IMR-90 (cell line): ENCODE measurements at regions not wholly inside any gene's neighbourhood (a gene's known extent, or its start where the extent isn't known, plus 50 kb on each side); places are given as distances from the start of the nearest gene placed in this dataset.

Experiments used
- ATAC-seq: fragments of 200-7000 bp; cut with Tn5 transposase; 2 replicates; pipeline ENCODE4 v1.9.1; 2020; ENCODE audit warnings: low read depth, mild to moderate bottlenecking, moderate library complexity
- BruUV-seq: library from RNA; stranded (reverse); fragments of 400-500 nt; replicated peaks from 2 replicates; lab custom pipeline; 2021; lab: Mats Ljungman, UMichigan
- CTCF ChIA-PET: fragments of 300-600 bp; formaldehyde crosslinking; extraction: SDS; loops from one replicate; lab custom pipeline; 2021; ENCODE audit warnings: antibody characterized with exemption; lab: Yijun Ruan, JAX
- POLR2A ChIA-PET: fragments of 300-600 bp; sonication (Branson Sonifier 250); formaldehyde crosslinking; loops from one replicate; lab custom pipeline; 2022; ENCODE audit warnings: antibody characterized with exemption; ENCODE audit not compliant: unreplicated experiment; lab: Charles Lee
- DNase-seq: peaks from one replicate; pipeline ENCODE4 v3.0.0; 2013
- H2AFZ ChIP-seq: replicated peaks from 2 replicates; pipeline ENCODE3; 2013; ENCODE audit warnings: low read length, mild to moderate bottlenecking; ENCODE audit not compliant: poor library complexity
- H2AK5ac ChIP-seq: 2 replicates; pipeline ENCODE4 v1.6.1; 2013; ENCODE audit warnings: low read depth, low read length, inconsistent platforms
- H2AK9ac ChIP-seq: replicated peaks from 2 replicates; pipeline ENCODE3; 2013; ENCODE audit warnings: mild to moderate bottlenecking, low read depth, low read length, moderate library complexity; ENCODE audit not compliant: poor library complexity
- H2BK120ac ChIP-seq: 2 replicates; pipeline ENCODE4 v1.6.1; 2013; ENCODE audit warnings: low read depth, low read length, inconsistent platforms
- H2BK15ac ChIP-seq: 3 replicates; pipeline ENCODE4 v1.6.1; 2013; ENCODE audit warnings: low read depth, low read length, inconsistent platforms
- H2BK20ac ChIP-seq: 2 replicates; pipeline ENCODE4 v1.6.1; 2013; ENCODE audit warnings: low read depth, mild to moderate bottlenecking, inconsistent platforms, low read length, moderate library complexity
- H2BK5ac ChIP-seq: 2 replicates; pipeline ENCODE4 v1.6.1; 2013; ENCODE audit warnings: mild to moderate bottlenecking, low read depth, low read length, inconsistent platforms; ENCODE audit not compliant: poor library complexity, severe bottlenecking
- H3K14ac ChIP-seq: replicated peaks from 2 replicates; pipeline ENCODE4 v1.6.1; 2013; ENCODE audit warnings: low read depth, low read length, inconsistent platforms
- H3K18ac ChIP-seq: 2 replicates; pipeline ENCODE4 v1.6.1; 2013; ENCODE audit warnings: low read depth, low read length, control low read depth
- H3K23ac ChIP-seq: 2 replicates; pipeline ENCODE4 v1.6.1; 2013; ENCODE audit warnings: low read depth, low read length, inconsistent platforms
- H3K27ac ChIP-seq: 2 replicates; pipeline ENCODE4 v1.5.1; 2013; ENCODE audit warnings: mild to moderate bottlenecking, control low read depth, low read length; ENCODE audit not compliant: insufficient read depth
- H3K27me3 ChIP-seq: 2 replicates; pipeline ENCODE4 v1.6.1; 2013; ENCODE audit warnings: low read length; ENCODE audit not compliant: control insufficient read depth, insufficient read depth
- H3K36me3 ChIP-seq: 2 replicates; pipeline ENCODE4 v1.6.1; 2013; ENCODE audit warnings: low read length, mixed read lengths; ENCODE audit not compliant: control insufficient read depth, insufficient read depth
- H3K4ac ChIP-seq: 2 replicates; pipeline ENCODE4 v1.6.1; 2013; ENCODE audit warnings: low read depth, low read length, inconsistent platforms
- H3K4me1 ChIP-seq: 2 replicates; pipeline ENCODE4 v1.6.1; 2013; ENCODE audit warnings: low read length, mixed read lengths; ENCODE audit not compliant: control insufficient read depth, insufficient read depth
- H3K4me2 ChIP-seq: 2 replicates; pipeline ENCODE4 v1.6.1; 2013; ENCODE audit warnings: low read depth, mild to moderate bottlenecking, control low read depth, low read length, moderate library complexity
- H3K4me3 ChIP-seq: 2 replicates; pipeline ENCODE4 v1.5.1; 2013; ENCODE audit warnings: low read depth, mild to moderate bottlenecking, control low read depth, low read length, moderate library complexity; ENCODE audit not compliant: insufficient read depth
- H3K56ac ChIP-seq: 2 replicates; pipeline ENCODE4 v1.6.1; 2013; ENCODE audit warnings: low read length, inconsistent platforms; ENCODE audit not compliant: insufficient read depth; ENCODE audit errors: extremely low read depth
- H3K79me1 ChIP-seq, 2 experiments: 2 replicates each; pipeline ENCODE4 v1.6.1; 2013; ENCODE audit warnings: low read length in 2 of 2, inconsistent platforms in 1 of 2, low read depth in 1 of 2
- H3K9ac ChIP-seq: 2 replicates; pipeline ENCODE4 v1.6.1; 2013; ENCODE audit warnings: low read depth, low read length, control low read depth
- H3K9me1 ChIP-seq: 2 replicates; pipeline ENCODE4 v1.6.1; 2013; ENCODE audit warnings: low read length, inconsistent platforms; ENCODE audit not compliant: insufficient read depth
- H3K9me3 ChIP-seq: 2 replicates; pipeline ENCODE4 v1.6.1; 2013; ENCODE audit warnings: low read length; ENCODE audit not compliant: control insufficient read depth, insufficient read depth
- H4K20me1 ChIP-seq: 2 replicates; pipeline ENCODE4 v1.6.1; 2013; ENCODE audit warnings: low read length, inconsistent platforms; ENCODE audit not compliant: insufficient read depth
- H4K5ac ChIP-seq: 2 replicates; pipeline ENCODE4 v1.6.1; 2013; ENCODE audit warnings: mild to moderate bottlenecking, low read depth, low read length, control low read depth
- H4K8ac ChIP-seq, 2 experiments: 2 replicates each; pipeline ENCODE4 v1.6.1; 2013; ENCODE audit warnings: low read depth in 2 of 2, low read length in 2 of 2, control low read depth in 1 of 2, inconsistent platforms in 1 of 2
- H4K91ac ChIP-seq: 2 replicates; pipeline ENCODE4 v1.6.1; 2013; ENCODE audit warnings: low read depth, low read length, inconsistent platforms; ENCODE audit not compliant: insufficient read depth
- CEBPB ChIP-seq: IDR thresholded peaks from 2 replicates; pipeline ENCODE4 v1.6.1; 2012; ENCODE audit warnings: low read depth, low read length, improper control_type of control experiment
- CHD1 ChIP-seq: IDR thresholded peaks from 2 replicates; pipeline ENCODE4 v1.6.1; 2012; ENCODE audit warnings: low read depth, low read length, improper control_type of control experiment
- ELK1 ChIP-seq: fragments of 150-350 bp; IDR thresholded peaks from 2 replicates; pipeline ENCODE4 v1.6.1; 2016; ENCODE audit warnings: low read depth, mild to moderate bottlenecking, low read length, moderate library complexity, borderline replicate concordance
- FOS ChIP-seq: fragments of 150-350 bp; IDR thresholded peaks from 2 replicates; pipeline ENCODE4 v1.6.1; 2016; ENCODE audit warnings: low read depth, low read length
- MAFK ChIP-seq: IDR thresholded peaks from 2 replicates; pipeline ENCODE4 v1.6.1; 2012; ENCODE audit warnings: low read depth, low read length, improper control_type of control experiment
- MXI1 ChIP-seq: IDR thresholded peaks from 2 replicates; pipeline ENCODE4 v1.6.1; 2012; ENCODE audit warnings: low read depth, mild to moderate bottlenecking, low read length, moderate library complexity, borderline replicate concordance
- NFE2L2 ChIP-seq: fragments of 150-350 bp; IDR thresholded peaks from 2 replicates; pipeline ENCODE4 v1.6.1; 2016; ENCODE audit warnings: low read depth, mild to moderate bottlenecking, low read length
- POLR2A ChIP-seq: IDR thresholded peaks from 2 replicates; pipeline ENCODE4 v1.6.1; 2012; ENCODE audit warnings: mild to moderate bottlenecking, low read depth, low read length
- RCOR1 ChIP-seq: IDR thresholded peaks from 2 replicates; pipeline ENCODE4 v1.6.1; 2012; ENCODE audit warnings: mild to moderate bottlenecking, low read length, improper control_type of control experiment; ENCODE audit not compliant: insufficient replicate concordance
- SMC3 ChIP-seq: fragments of 150-350 bp; IDR thresholded peaks from 2 replicates; pipeline ENCODE4 v1.6.1; 2016; ENCODE audit warnings: low read depth, mild to moderate bottlenecking, antibody characterized with exemption, low read length, moderate library complexity
- WGBS, 2 experiments: methylation state at CpG; one replicate each; pipeline versions ENCODE4 v1.1.5 to v1.1.7; 2013; ENCODE audit warnings: missing lambda C conversion rate in 2 of 2; ENCODE audit not compliant: insufficient read length in 1 of 2; ENCODE audit errors: extremely low coverage in 2 of 2; 5-methylcytosine and 5-hydroxymethylcytosine counted together
- dilution Hi-C: fragments of 300-500 bp; cut with HindIII; formaldehyde crosslinking; loops from one replicate; pipeline ENCODE4 v1.14.3; 2018; ENCODE audit warnings: low sequenced_read_pairs; ENCODE audit not compliant: unreplicated experiment
- in situ Hi-C: fragments of 300-500 bp; cut with MboI; formaldehyde crosslinking; loops from 3 replicates; pipeline ENCODE4 v1.14.3; 2019; ENCODE audit warnings: low sequenced_read_pairs, inconsistent platforms, mixed read lengths
- intact Hi-C: fragments of 100-400 bp; cut with micrococcal nuclease; formaldehyde crosslinking; loops from 2 replicates; pipeline ENCODE4 v1.10.0; 2022

- H2BK120ac ChIP-seq, result no peak overlapping the region
- H3K27me3 ChIP-seq, result peaks cover 3% of the 10 kb centered on the region
- no peaks in the 10 kb centered on the region for H3K4me1 ChIP-seq
- TF ChIP-seq CHD1 (no peak), FOS (no peak), POLR2A (no peak), SMC3 (no peak), NFE2L2 (no peak), RCOR1 (no peak), MAFK (no peak), MXI1 (no peak), ELK1 (no peak), CEBPB (no peak)
- H4K8ac ChIP-seq, result no peak overlapping the region
- WGBS, 2 experiments, result no CpG with 5 or more reads among the region's 2 CpGs
- no peak overlapping the region for H3K9ac ChIP-seq
- in situ Hi-C loops, result no loop called here
- intact Hi-C loops, result no loop called here
- no peak overlapping the region for H2AK5ac ChIP-seq
- H3K27ac ChIP-seq, result no peak overlapping the region
- H3K79me1 ChIP-seq, result no peaks in the 10 kb centered on the region
- H2BK20ac ChIP-seq, result no peak overlapping the region
- no peaks in the 10 kb centered on the region for H3K9me1 ChIP-seq
- no peak overlapping the region for H3K56ac ChIP-seq
- no peak overlapping the region for H2AK9ac ChIP-seq
- H3K4me3 ChIP-seq, result no peak overlapping the region
- H4K20me1 ChIP-seq, result no peaks in the 10 kb centered on the region
- dilution Hi-C loops, result no loop called here
- no peak overlapping the region for H3K4ac ChIP-seq
- BruUV-seq, result no TSS peak
- ChIA-PET CTCF (no interaction called here), POLR2A (no interaction called here)
- H3K4me2 ChIP-seq, result no peak overlapping the region
- H3K23ac ChIP-seq, result no peak overlapping the region
- DNase-seq, result no peak
- ATAC-seq, result no peak
- no peak overlapping the region for H2AFZ ChIP-seq
- no peak overlapping the region for H3K14ac ChIP-seq
- no peak overlapping the region for H3K18ac ChIP-seq
- H4K91ac ChIP-seq, result no peak overlapping the region
- no peak overlapping the region for H4K5ac ChIP-seq
- no peaks in the 10 kb centered on the region for H3K9me3 ChIP-seq
- H2BK5ac ChIP-seq, result no peak overlapping the region
- H2BK15ac ChIP-seq, result no peak overlapping the region
- no peaks in the 10 kb centered on the region for H3K36me3 ChIP-seq
Measured at GRCh38 chrX:42686706-42687105, 91.3 kb downstream of the PPP1R2C start.
